ENCODE measurements at regions not wholly inside any gene's neighbourhood (a gene's known extent, or its start where the extent isn't known, plus 50 kb on each side); places are given as distances from the start of the nearest gene placed in this dataset.

DNA sequence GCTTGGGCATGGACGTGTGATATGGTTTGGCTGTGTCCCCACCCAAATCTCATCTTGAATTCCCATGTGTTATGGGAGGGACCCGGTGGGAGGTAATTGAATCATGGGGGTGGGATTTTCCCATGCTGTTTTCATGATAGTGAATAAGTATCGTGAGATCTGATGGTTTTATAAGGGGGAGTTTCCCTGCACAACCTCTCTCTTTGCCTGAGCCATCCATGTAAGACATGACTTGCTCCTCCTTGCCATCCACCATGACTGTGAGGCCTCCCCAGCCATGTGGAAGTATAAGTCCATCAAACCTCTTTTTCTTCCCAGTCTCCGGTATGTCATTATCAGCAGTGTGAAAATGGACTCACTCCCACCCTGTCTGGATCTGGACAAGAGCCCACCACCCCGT, 393.4 kb downstream of the SEC14L1 start:
- TF ChIP-seq, protein P1, sequence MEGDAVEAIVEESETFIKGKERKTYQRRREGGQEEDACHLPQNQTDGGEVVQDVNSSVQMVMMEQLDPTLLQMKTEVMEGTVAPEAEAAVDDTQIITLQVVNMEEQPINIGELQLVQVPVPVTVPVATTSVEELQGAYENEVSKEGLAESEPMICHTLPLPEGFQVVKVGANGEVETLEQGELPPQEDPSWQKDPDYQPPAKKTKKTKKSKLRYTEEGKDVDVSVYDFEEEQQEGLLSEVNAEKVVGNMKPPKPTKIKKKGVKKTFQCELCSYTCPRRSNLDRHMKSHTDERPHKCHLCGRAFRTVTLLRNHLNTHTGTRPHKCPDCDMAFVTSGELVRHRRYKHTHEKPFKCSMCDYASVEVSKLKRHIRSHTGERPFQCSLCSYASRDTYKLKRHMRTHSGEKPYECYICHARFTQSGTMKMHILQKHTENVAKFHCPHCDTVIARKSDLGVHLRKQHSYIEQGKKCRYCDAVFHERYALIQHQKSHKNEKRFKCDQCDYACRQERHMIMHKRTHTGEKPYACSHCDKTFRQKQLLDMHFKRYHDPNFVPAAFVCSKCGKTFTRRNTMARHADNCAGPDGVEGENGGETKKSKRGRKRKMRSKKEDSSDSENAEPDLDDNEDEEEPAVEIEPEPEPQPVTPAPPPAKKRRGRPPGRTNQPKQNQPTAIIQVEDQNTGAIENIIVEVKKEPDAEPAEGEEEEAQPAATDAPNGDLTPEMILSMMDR (conservative IDR thresholded peaks at IDR 0.05): no peak
- no peak for TF ChIP-seq ZFX (IDR thresholded peaks at IDR 0.05)

All from C4-2B (cell line).